Transverse colon (tissue), 4 donors: ENCODE measurements at regions not wholly inside any gene's neighbourhood (a gene's known extent, or its start where the extent isn't known, plus 50 kb on each side); places are given as distances from the start of the nearest gene placed in this dataset.

Experiments
- DNase-seq: peaks from one replicate; pipeline ENCODE4 v3.0.0-alpha.2; 2019
- H3K27ac ChIP-seq, 4 donors: fragments of 200-600 bp; sonication (generic); 2 replicates each; pipeline ENCODE4 v1.5.1; 2016 to 2018; ENCODE audit warnings: inconsistent platforms in 4 of 4
- H3K27me3 ChIP-seq: fragments of 200-600 bp; sonication (generic); 2 replicates; pipeline ENCODE4 v1.5.1; 2017; ENCODE audit warnings: inconsistent platforms
- H3K36me3 ChIP-seq, 4 donors: fragments of 200-600 bp; sonication (generic); 2 replicates each; pipeline ENCODE4 v1.5.1; 2017 to 2019; ENCODE audit warnings: inconsistent platforms in 4 of 4
- H3K4me1 ChIP-seq, 4 donors: fragments of 200-600 bp; sonication (generic); 2 replicates each; pipeline ENCODE4 v1.5.1; 2017 to 2020; ENCODE audit warnings: inconsistent platforms in 4 of 4
- H3K4me3 ChIP-seq, 4 donors: fragments of 200-600 bp; sonication (generic); 1 replicate in 1 of 4; 2 replicates in 3 of 4; pipeline versions ENCODE4 v1.5.1 to v1.6.1; 2017 to 2019; ENCODE audit warnings: inconsistent platforms in 4 of 4
- H3K9me3 ChIP-seq, 2 donors: fragments of 200-600 bp; sonication (generic); 2 replicates each; pipeline ENCODE4 v1.5.1; 2017 to 2019; ENCODE audit warnings: inconsistent platforms in 2 of 2
- EP300 ChIP-seq: sonication (generic); formaldehyde crosslinking; IDR thresholded peaks from one replicate; pipeline ENCODE4 v1.6.1; 2017; ENCODE audit warnings: antibody characterized with exemption, low read depth
- POLR2A ChIP-seq: fragments of 450-650 bp; IDR thresholded peaks from one replicate; pipeline ENCODE4 v1.6.1; 2016; ENCODE audit warnings: antibody characterized with exemption, mild to moderate bottlenecking, moderate library complexity
- POLR2AphosphoS5 ChIP-seq, 3 donors: sonication (generic); formaldehyde crosslinking; IDR thresholded peaks; one replicate each; pipeline ENCODE4 v1.6.1; 2016; ENCODE audit warnings: antibody characterized with exemption in 3 of 3
- WGBS, 2 donors: methylation state at CpG; one replicate each; pipeline ENCODE4 v1.1.5; 2018; ENCODE audit warnings: low coverage in 1 of 2; 5-methylcytosine and 5-hydroxymethylcytosine counted together
- in situ Hi-C, 4 donors: fragments of 200-750 bp; cut with MboI; loops; one replicate each; pipeline versions ENCODE4 v1.15.0 to v1.15.1; 2017; ENCODE audit warnings: low sequenced_read_pairs in 3 of 4, low pct_ligation_motif_present in 1 of 4, low pct_unique_long_range_greater_than_20kb in 1 of 4
- intact Hi-C: fragments of 100-400 bp; cut with DNase I; formaldehyde crosslinking; loops from one replicate; pipeline ENCODE4 v1.15.1; 2023; ENCODE audit warnings: low total_unique reads
- TF ChIP-seq, protein P1 (sequence below), 5 experiments: fragments of 200-600 bp in 3 of 5; fragments of 450-650 bp in 2 of 5; sonication (generic) in 3 of 5; IDR thresholded peaks; 1 replicate in 2 of 5; 2 replicates in 3 of 5; pipeline ENCODE4 v1.5.1; 2016 to 2017; ENCODE audit warnings: antibody characterized with exemption in 5 of 5, inconsistent platforms in 3 of 5, mild to moderate bottlenecking in 2 of 5, moderate library complexity in 1 of 5

GRCh38 chr4:128527351-128527750, 239.7 kb upstream of the PGRMC2 start:
- DNase-seq: no peak
- no peaks in the 10 kb centered on the region for H3K36me3 ChIP-seq
- H3K9me3 ChIP-seq: no peaks in the 10 kb centered on the region
- no peak overlapping the region for H3K4me3 ChIP-seq
- WGBS, 2 donors: 90 to 95% methylated on average over 3 of the region's 3 CpGs
- H3K4me1 ChIP-seq: peaks cover 0 to 36% (median 15%) of the 10 kb centered on the region in 4 donors
- H3K27ac ChIP-seq: no peak overlapping the region
- in situ Hi-C loops (no loop called here), intact Hi-C loops (no loop called here)
- TF ChIP-seq EP300 (no peak), POLR2A (no peak), POLR2AphosphoS5 (IDR thresholded peaks at IDR 0.05) (no peak)
- TF ChIP-seq, protein P1, sequence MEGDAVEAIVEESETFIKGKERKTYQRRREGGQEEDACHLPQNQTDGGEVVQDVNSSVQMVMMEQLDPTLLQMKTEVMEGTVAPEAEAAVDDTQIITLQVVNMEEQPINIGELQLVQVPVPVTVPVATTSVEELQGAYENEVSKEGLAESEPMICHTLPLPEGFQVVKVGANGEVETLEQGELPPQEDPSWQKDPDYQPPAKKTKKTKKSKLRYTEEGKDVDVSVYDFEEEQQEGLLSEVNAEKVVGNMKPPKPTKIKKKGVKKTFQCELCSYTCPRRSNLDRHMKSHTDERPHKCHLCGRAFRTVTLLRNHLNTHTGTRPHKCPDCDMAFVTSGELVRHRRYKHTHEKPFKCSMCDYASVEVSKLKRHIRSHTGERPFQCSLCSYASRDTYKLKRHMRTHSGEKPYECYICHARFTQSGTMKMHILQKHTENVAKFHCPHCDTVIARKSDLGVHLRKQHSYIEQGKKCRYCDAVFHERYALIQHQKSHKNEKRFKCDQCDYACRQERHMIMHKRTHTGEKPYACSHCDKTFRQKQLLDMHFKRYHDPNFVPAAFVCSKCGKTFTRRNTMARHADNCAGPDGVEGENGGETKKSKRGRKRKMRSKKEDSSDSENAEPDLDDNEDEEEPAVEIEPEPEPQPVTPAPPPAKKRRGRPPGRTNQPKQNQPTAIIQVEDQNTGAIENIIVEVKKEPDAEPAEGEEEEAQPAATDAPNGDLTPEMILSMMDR (IDR thresholded peaks at IDR 0.05): no peak
- no peaks in the 10 kb centered on the region for H3K27me3 ChIP-seq

- H3K36me3 ChIP-seq: no peaks in the 10 kb centered on the region
- in situ Hi-C loops (no loop called here), intact Hi-C loops (no loop called here)
- H3K27ac ChIP-seq: peak overlapping the region in 1 of 4 donors; percentile 20
- no peaks in the 10 kb centered on the region for H3K27me3 ChIP-seq
- no peak overlapping the region for H3K4me3 ChIP-seq
- TF ChIP-seq, protein P1 (IDR thresholded peaks at IDR 0.05): no peak
- TF ChIP-seq EP300: no peak
- TF ChIP-seq POLR2A: no peak
- no peak for TF ChIP-seq POLR2AphosphoS5 (IDR thresholded peaks at IDR 0.05)
- DNase-seq: no peak
- H3K4me1 ChIP-seq: peaks cover 0 to 36% (median 15%) of the 10 kb centered on the region in 4 donors
- H3K9me3 ChIP-seq: no peaks in the 10 kb centered on the region
- 32 to 46% methylated on average over 1 of the region's 1 CpG for WGBS, 2 donors
These were observed 238.5 kb upstream of the PGRMC2 start for GRCh38 chr4:128525992-128526630.

GRCh38 chr4:128525387-128525786, 237.8 kb upstream of the PGRMC2 start:
- no peak for DNase-seq
- Histone ChIP-seq H3K9me3 (no peaks in the 10 kb centered on the region), H3K27me3 (no peaks in the 10 kb centered on the region), H3K36me3 (no peaks in the 10 kb centered on the region), H3K27ac (peak overlapping the region in 2 of 4 donors; percentile 2 to 20), H3K4me3 (no peak overlapping the region), H3K4me1 (peaks cover 0 to 36% (median 15%) of the 10 kb centered on the region in 4 donors)
- intact Hi-C loops (no loop called here), in situ Hi-C loops (no loop called here)
- no peak for TF ChIP-seq POLR2AphosphoS5 (IDR thresholded peaks at IDR 0.05)
- TF ChIP-seq POLR2A: no peak
- no peak for TF ChIP-seq EP300
- TF ChIP-seq, protein P1 (IDR thresholded peaks at IDR 0.05): no peak
- 55 to 65% methylated on average over 5 of the region's 5 CpGs for WGBS, 2 donors

GRCh38 chr4:128524311-128524710, 236.7 kb upstream of the PGRMC2 start:
- no peak overlapping the region for H3K4me3 ChIP-seq
- peaks cover 0 to 36% (median 15%) of the 10 kb centered on the region in 4 donors for H3K4me1 ChIP-seq
- in situ Hi-C loops: no loop called here
- H3K27ac ChIP-seq: peak overlapping the region in 2 of 4 donors; percentile 5 to 18
- no peaks in the 10 kb centered on the region for H3K27me3 ChIP-seq
- intact Hi-C loops: no loop called here
- peak; percentile 62 for DNase-seq
- 44 to 51% methylated on average over 6 of the region's 6 CpGs for WGBS, 2 donors
- H3K9me3 ChIP-seq: no peaks in the 10 kb centered on the region
- H3K36me3 ChIP-seq: no peaks in the 10 kb centered on the region
- no peak for TF ChIP-seq EP300
- TF ChIP-seq, protein P1 (IDR thresholded peaks at IDR 0.05): no peak
